GM06990 (cell line): ENCODE measurements at regions not wholly inside any gene's neighbourhood (a gene's known extent, or its start where the extent isn't known, plus 50 kb on each side); places are given as distances from the start of the nearest gene placed in this dataset.

Experiments used
- DNase-seq: peaks from one replicate; pipeline ENCODE4 v3.0.0-alpha.2; 2011; ENCODE audit not compliant: insufficient read length; ENCODE audit errors: extremely low read depth
- H3K27me3 ChIP-seq: replicated peaks from 2 replicates; pipeline ENCODE4 v1.6.0; 2011; ENCODE audit warnings: low read length; ENCODE audit not compliant: control insufficient read depth, insufficient read depth
- H3K36me3 ChIP-seq: 2 replicates; pipeline ENCODE4 v1.5.1; 2011; ENCODE audit warnings: low read length; ENCODE audit not compliant: control insufficient read depth, insufficient read depth
- H3K4me3 ChIP-seq: replicated peaks from 2 replicates; pipeline ENCODE4 v1.5.1; 2011; ENCODE audit warnings: low read depth, mild to moderate bottlenecking, control low read depth, low read length
- CTCF ChIP-seq: IDR thresholded peaks from 2 replicates; pipeline ENCODE4 v1.5.1; 2011; ENCODE audit warnings: low read length, control low read depth, mild to moderate bottlenecking, inconsistent platforms; ENCODE audit not compliant: insufficient read depth, poor library complexity, severe bottlenecking

- no peak for DNase-seq
- Histone ChIP-seq H3K4me3 (no peak overlapping the region), H3K36me3 (peaks cover 1% of the 10 kb centered on the region; the same call in 1 of the 2 replicates), H3K27me3 (no peaks in the 10 kb centered on the region)
- no peak for TF ChIP-seq CTCF
Measured at GRCh38 chr14:71666571-71667145, 265.6 kb upstream of the RGS6 start.

GRCh38 chr14:71668186-71668912 is 263.9 kb upstream of the RGS6 start:
- Histone ChIP-seq H3K4me3 (no peak overlapping the region), H3K36me3 (peaks cover 6% of the 10 kb centered on the region), H3K27me3 (no peaks in the 10 kb centered on the region)
- no peak for DNase-seq
- TF ChIP-seq CTCF, result no peak

GRCh38 chr14:71672596-71672995 is 259.6 kb upstream of the RGS6 start:
- Histone ChIP-seq H3K36me3 (peaks cover 6% of the 10 kb centered on the region), H3K4me3 (no peak overlapping the region), H3K27me3 (no peaks in the 10 kb centered on the region)
- no peak for TF ChIP-seq CTCF
- no peak for DNase-seq

GRCh38 chr14:71675126-71675899 is 256.9 kb upstream of the RGS6 start:
- Histone ChIP-seq H3K4me3 (no peak overlapping the region), H3K36me3 (peaks cover 6% of the 10 kb centered on the region), H3K27me3 (no peaks in the 10 kb centered on the region)
- DNase-seq, result no peak
- no peak for TF ChIP-seq CTCF

- TF ChIP-seq CTCF, result no peak
- DNase-seq, result no peak
- no peaks in the 10 kb centered on the region for H3K27me3 ChIP-seq
Measured at GRCh38 chr14:71675900-71676287, 256.3 kb upstream of the RGS6 start.

More at GRCh38 chr14:71675900-71676287, 256.3 kb upstream of the RGS6 start:
- Histone ChIP-seq H3K36me3 (peaks cover 6% of the 10 kb centered on the region), H3K4me3 (no peak overlapping the region)
